Fibroblast of the aortic adventitia (primary cell): ENCODE measurements at regions not wholly inside any gene's neighbourhood (a gene's known extent, or its start where the extent isn't known, plus 50 kb on each side); places are given as distances from the start of the nearest gene placed in this dataset.

Experiments used
- DNase-seq: peaks from one replicate; pipeline ENCODE4 v3.0.0-alpha.2; 2010; ENCODE audit warnings: low read depth
- H3K4me3 ChIP-seq: 2 replicates; pipeline ENCODE4 v1.5.1; 2011; ENCODE audit warnings: low read depth, mild to moderate bottlenecking, control low read depth, low read length, moderate library complexity
- CTCF ChIP-seq: IDR thresholded peaks from 2 replicates; pipeline ENCODE4 v1.5.1; 2011; ENCODE audit warnings: mild to moderate bottlenecking, low read length, control low read depth, inconsistent platforms; ENCODE audit not compliant: insufficient read depth

GRCh38 chr3:31294430-31295149 lies 238.1 kb upstream of the STT3B start:
- H3K4me3 ChIP-seq, result no peak overlapping the region
- no peak for TF ChIP-seq CTCF
- peak; percentile 36 for DNase-seq

DNA sequence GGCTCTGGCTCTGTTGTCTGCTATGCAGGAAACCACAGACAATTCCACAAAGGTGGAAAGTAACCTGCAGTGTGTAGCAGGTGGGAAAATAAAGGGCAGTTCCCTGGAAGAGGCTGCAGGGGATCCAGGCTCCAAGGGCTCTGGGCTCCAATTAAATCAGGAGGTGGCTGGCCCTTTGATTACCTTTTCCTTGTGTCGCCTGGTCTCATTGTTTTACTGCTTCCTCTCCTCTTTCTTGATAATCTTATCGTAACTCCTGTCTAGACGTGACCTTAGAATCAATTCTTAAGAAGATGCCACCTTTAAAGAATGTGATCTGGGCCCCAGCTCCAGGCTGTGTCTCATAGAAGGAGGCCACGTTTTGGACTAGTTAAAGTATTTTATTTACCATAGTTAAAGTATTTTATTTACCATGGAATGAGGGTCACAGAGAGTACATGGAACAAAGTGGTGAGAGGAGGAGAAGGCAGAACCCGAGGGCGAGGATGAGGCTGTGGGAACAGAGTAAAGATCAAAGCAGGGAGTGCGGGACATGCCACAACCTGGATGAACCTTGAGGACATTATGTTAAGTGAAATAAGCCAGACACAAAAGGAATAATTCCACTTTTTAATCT lies 237.5 kb upstream of the STT3B start:
- TF ChIP-seq CTCF, result no peak
- H3K4me3 ChIP-seq, result no peak overlapping the region
- no peak for DNase-seq

GRCh38 chr3:31297726-31298298 lies 234.9 kb upstream of the STT3B start:
- H3K4me3 ChIP-seq, result no peak overlapping the region
- no peak for DNase-seq
- no peak for TF ChIP-seq CTCF

- TF ChIP-seq CTCF, result no peak
- DNase-seq, result no peak
- no peak overlapping the region for H3K4me3 ChIP-seq
Measured at GRCh38 chr3:31300456-31301443, 232.0 kb upstream of the STT3B start.

DNA sequence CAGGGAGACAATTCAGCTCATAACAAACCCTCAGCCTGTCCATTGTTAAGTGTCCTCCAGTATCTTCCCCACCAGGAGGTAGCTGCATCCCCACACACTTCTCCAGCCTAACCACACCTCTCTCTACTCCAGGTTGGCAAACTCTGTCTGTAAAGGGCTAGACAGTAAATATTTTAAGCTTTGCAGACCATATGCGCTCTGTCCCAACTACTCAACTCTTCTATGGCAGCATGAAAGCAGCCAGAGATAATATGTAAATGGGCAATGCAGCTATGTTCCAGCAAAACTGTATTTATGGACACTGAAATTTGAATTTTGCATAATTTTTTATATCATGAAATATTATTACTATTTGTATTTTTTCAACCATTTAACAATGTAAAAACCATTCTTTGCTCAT lies 230.4 kb upstream of the STT3B start:
- TF ChIP-seq CTCF, result no peak
- DNase-seq, result no peak
- H3K4me3 ChIP-seq, result no peak overlapping the region

DNA sequence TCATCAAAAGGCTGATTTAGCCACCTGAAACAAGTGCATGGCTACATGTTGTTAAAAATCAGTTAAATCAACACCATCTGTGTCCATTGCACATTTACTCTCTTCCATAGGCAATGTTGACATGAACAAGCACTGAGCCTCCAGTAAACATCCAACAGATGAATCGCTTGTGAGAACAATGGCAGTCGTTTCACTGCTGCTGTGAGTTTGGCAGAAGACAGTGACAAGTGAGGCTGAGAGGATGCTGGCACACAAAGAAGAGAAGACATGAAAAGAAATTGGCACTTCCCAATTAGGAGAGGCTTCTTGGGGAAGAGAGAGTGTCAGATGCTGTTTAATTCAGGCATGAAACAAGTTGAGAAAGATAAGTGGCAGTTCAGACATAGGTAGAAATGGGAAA lies 227.4 kb upstream of the STT3B start:
- no peak overlapping the region for H3K4me3 ChIP-seq
- no peak for TF ChIP-seq CTCF
- no peak for DNase-seq
